ENCODE measurements at regions not wholly inside any gene's neighbourhood (a gene's known extent, or its start where the extent isn't known, plus 50 kb on each side); places are given as distances from the start of the nearest gene placed in this dataset.
"Not testable (repeated sequence)": the region's sequence is repeated elsewhere in the genome, so short reads cannot be mapped to it uniquely, and the experiment has no call there.

DNA sequence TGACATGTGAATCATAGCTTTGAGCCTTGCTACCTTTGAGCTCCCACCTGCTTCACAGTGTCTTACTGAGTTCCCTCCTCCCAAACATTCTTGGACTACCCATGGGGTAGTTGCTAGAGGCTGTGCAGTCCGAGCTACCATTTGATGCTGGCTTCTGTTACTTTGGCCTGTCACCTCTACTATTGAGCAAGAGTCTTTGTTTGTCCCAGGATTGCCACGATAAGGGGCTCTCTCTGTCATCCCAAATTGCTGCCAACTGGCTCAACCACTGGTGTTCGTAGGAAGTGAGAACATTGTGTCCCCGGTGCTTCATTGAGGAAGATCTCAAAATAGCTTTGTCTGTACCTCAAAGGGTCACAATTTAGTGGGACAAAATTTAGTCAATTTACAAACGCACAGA is 59.1 kb upstream of the PAX8 start:
- no peak overlapping the region for H2BK15ac ChIP-seq (replicated peaks; ENCODE audit: low read depth)
- H3K4me2 ChIP-seq (ENCODE audit: low read length), result no peak overlapping the region
- no peak overlapping the region for H3K56ac ChIP-seq (ENCODE audit: low read length)
- no peak overlapping the region for H2BK5ac ChIP-seq (ENCODE audit: low read length)
- H3K9ac ChIP-seq (ENCODE audit: low read length), result no peak overlapping the region
- no peak overlapping the region for H2BK120ac ChIP-seq (ENCODE audit: low read depth, low read length)
- H3K79me2 ChIP-seq (ENCODE audit: control insufficient read depth, insufficient read depth, low read length), result no peaks in the 10 kb centered on the region
- WGBS (ENCODE audit: extremely low coverage, insufficient coverage, low lambda C conversion rate), result no CpG with 5 or more reads among the region's 5 CpGs
- no peak overlapping the region for H3K27ac ChIP-seq (ENCODE audit: low read depth, low read length)
- no peaks in the 10 kb centered on the region for H3K36me3 ChIP-seq (ENCODE audit: control insufficient read depth, insufficient read depth, low read length)
- DNase-seq, result no peak
- H3K4me3 ChIP-seq (ENCODE audit: low read length), result no peak overlapping the region
- no peak overlapping the region for H3K18ac ChIP-seq (ENCODE audit: low read length)
- H4K8ac ChIP-seq (ENCODE audit: low read depth, low read length), result no peak overlapping the region
- H3K4ac ChIP-seq (ENCODE audit: low read depth, low read length), result no peak overlapping the region
- no peaks in the 10 kb centered on the region for H3K27me3 ChIP-seq (ENCODE audit: insufficient read depth, low read length, poor library complexity)
- no peaks in the 10 kb centered on the region for H3K79me1 ChIP-seq (ENCODE audit: low read length)
- H3K23ac ChIP-seq (ENCODE audit: low read length), result no peak overlapping the region
- no peak overlapping the region for H4K5ac ChIP-seq (ENCODE audit: low read length)
- no peaks in the 10 kb centered on the region for H3K4me1 ChIP-seq (ENCODE audit: control insufficient read depth, low read depth, low read length)
- H2AK5ac ChIP-seq (ENCODE audit: low read length), result no peak overlapping the region

DNA sequence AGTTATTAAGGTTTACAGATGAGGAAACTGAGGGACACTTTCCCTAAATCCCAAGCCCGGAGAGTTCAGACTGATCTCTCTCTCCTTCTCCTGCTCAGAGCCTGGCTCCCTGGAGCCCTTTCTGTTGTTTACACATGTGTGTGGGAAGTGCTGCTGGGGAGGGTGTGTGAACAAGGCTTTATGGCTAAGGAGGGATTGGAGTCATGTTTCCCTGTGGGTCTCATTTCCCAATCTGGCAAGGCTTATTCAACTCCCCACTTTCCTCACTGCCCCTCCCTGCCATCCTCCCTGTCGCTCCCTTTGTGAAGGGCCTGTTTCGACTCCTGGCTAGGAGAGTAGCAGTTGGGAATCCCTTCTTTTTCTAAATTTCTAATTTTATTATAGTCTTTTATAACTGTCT is 57.3 kb upstream of the PAX8 start:
- not testable (repeated sequence) for H4K8ac ChIP-seq (ENCODE audit: low read depth, low read length); H3K4ac ChIP-seq (ENCODE audit: low read depth, low read length); H4K5ac ChIP-seq (ENCODE audit: low read length); H2BK15ac ChIP-seq (replicated peaks; ENCODE audit: low read depth); H3K18ac ChIP-seq (ENCODE audit: low read length); H3K56ac ChIP-seq (ENCODE audit: low read length); DNase-seq; H3K27ac ChIP-seq (ENCODE audit: low read depth, low read length); H3K4me1 ChIP-seq (ENCODE audit: control insufficient read depth, low read depth, low read length); H3K79me2 ChIP-seq (ENCODE audit: control insufficient read depth, insufficient read depth, low read length); H3K27me3 ChIP-seq (ENCODE audit: insufficient read depth, low read length, poor library complexity); H2BK5ac ChIP-seq (ENCODE audit: low read length); H3K4me2 ChIP-seq (ENCODE audit: low read length); H3K9ac ChIP-seq (ENCODE audit: low read length); H3K79me1 ChIP-seq (ENCODE audit: low read length); H2AK5ac ChIP-seq (ENCODE audit: low read length); H3K4me3 ChIP-seq (ENCODE audit: low read length); H2BK120ac ChIP-seq (ENCODE audit: low read depth, low read length); H3K36me3 ChIP-seq (ENCODE audit: control insufficient read depth, insufficient read depth, low read length); H3K23ac ChIP-seq (ENCODE audit: low read length)
- no CpG with 5 or more reads among the region's 3 CpGs for WGBS (ENCODE audit: extremely low coverage, insufficient coverage, low lambda C conversion rate)

DNA sequence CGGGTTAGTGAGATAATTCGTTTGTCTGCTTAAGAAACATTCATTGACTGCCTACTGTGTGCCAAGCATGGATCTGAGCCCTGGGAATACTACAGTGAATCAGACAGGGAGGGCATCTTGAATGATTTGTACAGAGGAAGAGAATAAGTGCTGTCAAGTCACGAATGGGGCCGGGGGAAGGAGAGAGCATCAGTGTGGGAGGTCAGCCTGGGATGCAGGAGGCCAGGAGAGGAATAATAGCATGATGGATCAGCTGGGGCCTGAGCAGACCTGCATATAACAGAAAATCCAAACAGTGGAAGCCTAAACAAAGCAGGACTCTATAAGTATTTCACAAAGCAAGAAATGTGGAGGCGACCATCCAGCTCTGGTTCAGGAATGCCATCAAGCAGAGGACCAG is 55.4 kb upstream of the PAX8 start:
- Histone ChIP-seq H3K9ac (ENCODE audit: low read length) (no peak overlapping the region), H3K79me1 (ENCODE audit: low read length) (no peaks in the 10 kb centered on the region)
- no CpG with 5 or more reads among the region's 5 CpGs for whole genome bisulfite sequencing (ENCODE audit: extremely low coverage, insufficient coverage, low lambda C conversion rate)

DNA sequence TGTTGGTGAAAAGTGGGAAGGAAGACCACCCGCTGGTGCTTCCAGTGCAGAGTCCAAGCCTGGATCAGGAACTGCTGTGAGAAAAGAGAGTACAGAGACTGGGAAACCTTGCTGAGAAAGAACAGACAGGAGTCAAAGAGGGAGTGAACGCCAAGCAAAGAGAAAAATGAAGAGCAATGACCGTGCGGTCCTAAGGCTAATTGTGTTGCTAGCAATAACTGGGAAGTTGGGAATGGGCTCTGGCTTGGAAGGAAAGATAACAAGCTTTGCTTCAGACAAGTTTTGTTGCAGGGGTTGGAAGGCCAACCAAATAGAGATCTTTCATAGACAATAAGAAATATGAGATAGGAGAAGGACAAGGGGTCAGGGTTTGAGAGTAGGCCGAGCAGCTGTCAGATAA is 55.0 kb upstream of the PAX8 start:
- H2AK5ac ChIP-seq (ENCODE audit: low read length); H3K27ac ChIP-seq (ENCODE audit: low read depth, low read length); H4K5ac ChIP-seq (ENCODE audit: low read length); H2BK15ac ChIP-seq (replicated peaks; ENCODE audit: low read depth); H2BK5ac ChIP-seq (ENCODE audit: low read length); H3K9ac ChIP-seq (ENCODE audit: low read length); H3K4me1 ChIP-seq (ENCODE audit: control insufficient read depth, low read depth, low read length); H3K56ac ChIP-seq (ENCODE audit: low read length); DNase-seq; H3K18ac ChIP-seq (ENCODE audit: low read length); H3K27me3 ChIP-seq (ENCODE audit: insufficient read depth, low read length, poor library complexity); H2BK120ac ChIP-seq (ENCODE audit: low read depth, low read length); H3K4me3 ChIP-seq (ENCODE audit: low read length); H3K79me1 ChIP-seq (ENCODE audit: low read length); H3K4me2 ChIP-seq (ENCODE audit: low read length); H3K36me3 ChIP-seq (ENCODE audit: control insufficient read depth, insufficient read depth, low read length); H3K4ac ChIP-seq (ENCODE audit: low read depth, low read length); H3K79me2 ChIP-seq (ENCODE audit: control insufficient read depth, insufficient read depth, low read length); H4K8ac ChIP-seq (ENCODE audit: low read depth, low read length); H3K23ac ChIP-seq (ENCODE audit: low read length): not testable (repeated sequence)
- no CpG with 5 or more reads among the region's 5 CpGs for WGBS (ENCODE audit: extremely low coverage, insufficient coverage, low lambda C conversion rate)

More for the DNA sequence above, 55.4 kb upstream of the PAX8 start:
- Histone ChIP-seq H4K5ac (ENCODE audit: low read length) (no peak overlapping the region), H3K4me1 (ENCODE audit: control insufficient read depth, low read depth, low read length) (no peaks in the 10 kb centered on the region), H3K27ac (ENCODE audit: low read depth, low read length) (no peak overlapping the region), H2AK5ac (ENCODE audit: low read length) (no peak overlapping the region), H2BK5ac (ENCODE audit: low read length) (no peak overlapping the region), H4K8ac (ENCODE audit: low read depth, low read length) (no peak overlapping the region), H2BK15ac (replicated peaks; ENCODE audit: low read depth) (no peak overlapping the region), H3K4me2 (ENCODE audit: low read length) (no peak overlapping the region), H3K23ac (ENCODE audit: low read length) (no peak overlapping the region), H3K18ac (ENCODE audit: low read length) (no peak overlapping the region), H3K36me3 (ENCODE audit: control insufficient read depth, insufficient read depth, low read length) (no peaks in the 10 kb centered on the region), H3K56ac (ENCODE audit: low read length) (no peak overlapping the region), H3K79me2 (ENCODE audit: control insufficient read depth, insufficient read depth, low read length) (no peaks in the 10 kb centered on the region), H3K27me3 (ENCODE audit: insufficient read depth, low read length, poor library complexity) (no peaks in the 10 kb centered on the region), H3K4me3 (ENCODE audit: low read length) (no peak overlapping the region), H2BK120ac (ENCODE audit: low read depth, low read length) (no peak overlapping the region), H3K4ac (ENCODE audit: low read depth, low read length) (no peak overlapping the region)
- DNase-seq, result no peak

DNA sequence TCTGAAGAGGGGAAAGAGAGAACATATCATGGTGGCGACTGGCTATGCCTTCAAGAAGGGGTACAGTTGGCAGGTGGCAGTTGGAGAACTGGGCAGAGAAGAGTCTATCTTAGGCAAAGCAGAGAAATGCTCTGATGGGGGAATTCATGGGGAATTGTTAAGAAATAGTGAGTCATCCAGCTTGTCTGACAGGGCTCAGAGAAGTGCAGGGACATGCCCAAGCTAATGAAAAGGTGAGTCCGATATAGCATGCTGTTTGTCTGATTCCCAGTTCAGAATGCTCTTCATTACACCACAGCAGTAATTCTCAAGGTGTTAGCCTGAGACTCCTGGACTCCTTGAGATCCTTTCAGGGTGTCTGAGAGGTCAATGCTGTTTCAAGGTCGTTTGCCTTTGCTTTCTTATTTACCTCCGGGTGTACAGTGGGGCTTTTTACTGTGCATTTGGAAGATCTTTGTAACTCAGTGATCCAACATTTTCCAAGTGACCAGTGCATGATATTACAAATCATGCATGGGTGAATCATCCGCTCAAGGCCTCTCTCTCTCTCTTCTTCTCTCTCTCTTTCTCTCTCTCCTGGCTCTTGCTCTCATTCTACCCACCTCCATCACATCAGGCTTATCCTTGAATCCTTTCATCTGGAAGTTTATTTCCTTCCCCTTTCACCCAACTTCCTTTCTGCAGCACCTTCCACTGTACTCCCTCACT is 51.5 kb upstream of the PAX8 start:
- H3K4me1 ChIP-seq (ENCODE audit: control insufficient read depth, low read depth, low read length); H3K4me2 ChIP-seq (ENCODE audit: low read length); H3K4me3 ChIP-seq (ENCODE audit: low read length); H4K5ac ChIP-seq (ENCODE audit: low read length); H3K56ac ChIP-seq (ENCODE audit: low read length); H3K36me3 ChIP-seq (ENCODE audit: control insufficient read depth, insufficient read depth, low read length); H3K4ac ChIP-seq (ENCODE audit: low read depth, low read length); H3K79me1 ChIP-seq (ENCODE audit: low read length); H2BK15ac ChIP-seq (replicated peaks; ENCODE audit: low read depth); H2BK5ac ChIP-seq (ENCODE audit: low read length); DNase-seq; H2AK5ac ChIP-seq (ENCODE audit: low read length); H2BK120ac ChIP-seq (ENCODE audit: low read depth, low read length); H3K27me3 ChIP-seq (ENCODE audit: insufficient read depth, low read length, poor library complexity); H4K8ac ChIP-seq (ENCODE audit: low read depth, low read length); H3K23ac ChIP-seq (ENCODE audit: low read length); H3K79me2 ChIP-seq (ENCODE audit: control insufficient read depth, insufficient read depth, low read length); H3K9ac ChIP-seq (ENCODE audit: low read length); H3K27ac ChIP-seq (ENCODE audit: low read depth, low read length); H3K18ac ChIP-seq (ENCODE audit: low read length): not testable (repeated sequence)
- no CpG with 5 or more reads among the region's 5 CpGs for WGBS (ENCODE audit: extremely low coverage, insufficient coverage, low lambda C conversion rate)

DNA sequence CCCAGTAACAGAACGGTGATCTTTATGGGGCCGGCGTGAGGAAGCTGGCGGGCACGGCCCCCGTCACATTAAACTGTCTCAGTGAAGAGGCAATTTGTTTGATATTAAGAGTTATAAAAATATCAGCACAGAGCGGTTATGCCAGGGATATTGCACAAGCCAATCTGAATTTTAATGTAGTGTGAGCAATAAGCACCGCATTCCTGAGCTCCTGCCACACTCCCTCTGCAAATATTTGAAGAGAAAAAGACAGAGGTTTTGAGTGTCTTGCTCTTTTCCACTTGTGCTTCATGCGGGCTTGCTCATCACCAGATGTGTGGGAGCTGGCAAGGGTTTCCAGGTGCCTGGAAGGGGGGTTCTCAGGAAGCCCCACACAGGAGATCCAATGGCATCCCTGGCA is 50.3 kb upstream of the PAX8 start:
- not testable (repeated sequence) for H3K27ac ChIP-seq (ENCODE audit: low read depth, low read length); H3K9ac ChIP-seq (ENCODE audit: low read length); H3K56ac ChIP-seq (ENCODE audit: low read length); H2BK120ac ChIP-seq (ENCODE audit: low read depth, low read length); H4K5ac ChIP-seq (ENCODE audit: low read length); H3K79me2 ChIP-seq (ENCODE audit: control insufficient read depth, insufficient read depth, low read length); H3K36me3 ChIP-seq (ENCODE audit: control insufficient read depth, insufficient read depth, low read length); H3K18ac ChIP-seq (ENCODE audit: low read length); H3K27me3 ChIP-seq (ENCODE audit: insufficient read depth, low read length, poor library complexity); H3K4me3 ChIP-seq (ENCODE audit: low read length); H3K4ac ChIP-seq (ENCODE audit: low read depth, low read length); H2AK5ac ChIP-seq (ENCODE audit: low read length); DNase-seq; H3K4me2 ChIP-seq (ENCODE audit: low read length); H4K8ac ChIP-seq (ENCODE audit: low read depth, low read length); H3K23ac ChIP-seq (ENCODE audit: low read length); H3K4me1 ChIP-seq (ENCODE audit: control insufficient read depth, low read depth, low read length); H2BK15ac ChIP-seq (replicated peaks; ENCODE audit: low read depth); H2BK5ac ChIP-seq (ENCODE audit: low read length); H3K79me1 ChIP-seq (ENCODE audit: low read length)
- no CpG with 5 or more reads among the region's 9 CpGs for WGBS (ENCODE audit: extremely low coverage, insufficient coverage, low lambda C conversion rate)
